ENCODE measurements at regions not wholly inside any gene's neighbourhood (a gene's known extent, or its start where the extent isn't known, plus 50 kb on each side); places are given as distances from the start of the nearest gene placed in this dataset.
"Not testable (repeated sequence)": the region's sequence is repeated elsewhere in the genome, so short reads cannot be mapped to it uniquely, and the experiment has no call there.

GRCh38 chr7:77482015-77482414, 55.1 kb upstream of the PTPN12 start (continued):
- no peak for TF ChIP-seq REST (IDR thresholded peaks at IDR 0.05; ENCODE audit: unreplicated experiment)
- no peak for TF ChIP-seq ZNF331 (CRISPR knock-in tag; IDR thresholded peaks at IDR 0.05; ENCODE audit: low read depth)
- no peak for TF ChIP-seq POLR2AphosphoS5 (IDR thresholded peaks at IDR 0.05; ENCODE audit: low read depth)
- no peak for TF ChIP-seq CREB1 (CRISPR knock-in tag; IDR thresholded peaks at IDR 0.05; ENCODE audit: low read depth)

GRCh38 chr7:77481615-77482014, 55.5 kb upstream of the PTPN12 start:
- no peak overlapping the region for H3K27ac ChIP-seq (ENCODE audit: low read depth)
- no peak overlapping the region for H3K4me3 Mint-ChIP-seq
- peaks cover 15% of the 10 kb centered on the region; the same call in 2 of the 3 replicates for H3K4me1 Mint-ChIP-seq
- peaks cover 7% of the 10 kb centered on the region for H3K4me1 ChIP-seq (ENCODE audit: insufficient read depth)
- no peak overlapping the region for H3K4me2 ChIP-seq
- no peaks in the 10 kb centered on the region for H4K20me1 ChIP-seq (replicated peaks; ENCODE audit: insufficient read depth)
- peaks cover 1% of the 10 kb centered on the region for H3K27me3 Mint-ChIP-seq (ENCODE audit: insufficient read depth, low read depth, poor library complexity)
- no peak for DNase-seq (ENCODE audit: low spot score)
- H3F3A ChIP-seq (replicated peaks; ENCODE audit: low read depth) = no peaks in the 10 kb centered on the region
- no peaks in the 10 kb centered on the region for H3K9me2 ChIP-seq (ENCODE audit: insufficient read depth)
- H3K9me3 Mint-ChIP-seq = no peaks in the 10 kb centered on the region; the same call in 2 of the 3 replicates
- H2AFZ ChIP-seq = no peak overlapping the region
- no peaks in the 10 kb centered on the region for H3K79me2 ChIP-seq (replicated peaks; ENCODE audit: insufficient read depth)
- TF ChIP-seq JUNB (IDR thresholded peaks at IDR 0.05; ENCODE audit: unreplicated experiment) = no peak
- no peak for TF ChIP-seq POLR2AphosphoS5 (IDR thresholded peaks at IDR 0.05; ENCODE audit: low read depth)
- TF ChIP-seq EZH2phosphoT487 (IDR thresholded peaks at IDR 0.05; ENCODE audit: unreplicated experiment) = no peak
- no peak for TF ChIP-seq CREB1 (CRISPR knock-in tag; IDR thresholded peaks at IDR 0.05; ENCODE audit: low read depth)
- no peak for TF ChIP-seq REST (IDR thresholded peaks at IDR 0.05; ENCODE audit: unreplicated experiment)
- TF ChIP-seq ZNF331 (CRISPR knock-in tag; IDR thresholded peaks at IDR 0.05; ENCODE audit: low read depth) = no peak
- H3K4me3 ChIP-seq = no peak overlapping the region
- H3K27ac Mint-ChIP-seq = no peak overlapping the region
- H3K36me3 Mint-ChIP-seq (ENCODE audit: low read depth) = no peaks in the 10 kb centered on the region
- no peaks in the 10 kb centered on the region for H3K27me3 ChIP-seq (ENCODE audit: insufficient read depth)
- no peak for ATAC-seq
- H3K36me3 ChIP-seq (ENCODE audit: insufficient read depth) = no peaks in the 10 kb centered on the region

- H3K27ac ChIP-seq (ENCODE audit: low read depth); H3K4me1 ChIP-seq (ENCODE audit: insufficient read depth); H3K9me3 Mint-ChIP-seq; H3K4me2 ChIP-seq; H2AFZ ChIP-seq; H3K27me3 ChIP-seq (ENCODE audit: insufficient read depth); H3K4me3 ChIP-seq; H3K27me3 Mint-ChIP-seq (ENCODE audit: insufficient read depth, low read depth, poor library complexity); H3K79me2 ChIP-seq (replicated peaks; ENCODE audit: insufficient read depth); H3K27ac Mint-ChIP-seq; H3K36me3 ChIP-seq (ENCODE audit: insufficient read depth); ATAC-seq; H3K4me3 Mint-ChIP-seq; DNase-seq (ENCODE audit: low spot score); H3K36me3 Mint-ChIP-seq (ENCODE audit: low read depth); H3K9me2 ChIP-seq (ENCODE audit: insufficient read depth); H3F3A ChIP-seq (replicated peaks; ENCODE audit: low read depth); H4K20me1 ChIP-seq (replicated peaks; ENCODE audit: insufficient read depth): not testable (repeated sequence)
- peaks cover 15% of the 10 kb centered on the region; the same call in 2 of the 3 replicates for H3K4me1 Mint-ChIP-seq
Observed at GRCh38 chr7:77480102-77480627, 56.9 kb upstream of the PTPN12 start.
